Activated T-helper 1 cell treated with Interleukin-2 at 50 U/mL for 16 hours (primary cell): ENCODE measurements at regions not wholly inside any gene's neighbourhood (a gene's known extent, or its start where the extent isn't known, plus 50 kb on each side); places are given as distances from the start of the nearest gene placed in this dataset.
A peak's percentile ranks its signal among the peaks of the same experiment; 100 is the strongest.

Experiments used
- DNase-seq: peaks from one replicate; pipeline ENCODE4 v3.0.0-alpha.2; 2020; ENCODE audit warnings: low read depth

DNA sequence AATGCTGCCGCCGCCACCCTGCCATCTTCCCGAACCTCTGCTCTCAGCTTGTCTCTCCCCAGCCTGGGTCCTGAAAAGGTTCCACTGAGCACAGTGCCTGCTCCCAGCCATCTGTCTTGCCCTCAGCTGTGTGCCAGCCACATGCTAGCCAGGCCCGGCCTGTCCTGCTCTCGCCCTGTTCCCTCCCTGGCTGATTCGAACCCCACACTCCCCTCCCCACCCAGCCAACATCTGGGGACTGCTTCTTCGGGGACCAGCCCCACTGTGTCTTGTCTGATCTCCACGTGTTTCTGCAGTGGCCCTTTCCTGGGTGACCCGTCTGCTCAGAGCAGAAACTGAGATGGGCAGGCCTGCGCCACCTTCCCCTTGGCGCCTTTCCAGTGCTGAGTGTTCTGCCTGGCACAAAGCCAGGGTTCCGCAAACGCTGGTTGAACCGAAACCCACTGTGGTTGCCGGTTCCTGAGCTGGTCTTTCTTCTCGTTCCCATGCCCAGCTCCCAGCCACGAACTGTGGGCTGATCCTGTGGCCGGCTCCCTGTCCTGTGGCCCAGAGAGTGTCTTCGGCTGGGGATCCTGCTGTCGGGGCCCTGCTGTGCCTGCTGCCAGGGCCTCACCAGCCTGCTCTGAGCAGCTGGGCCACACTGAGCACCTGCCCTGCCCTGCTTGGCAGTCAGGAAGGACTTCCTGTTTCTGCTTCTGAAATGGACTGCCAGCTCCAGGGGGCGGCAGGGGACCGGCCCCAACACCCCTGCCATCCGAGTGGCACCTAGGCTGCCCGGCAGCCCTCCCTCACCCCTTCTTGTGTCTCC lies 62.7 kb upstream of the KLF13 start:
- DNase-seq: peak; percentile 61

- no peak for DNase-seq
These were observed 62.0 kb upstream of the KLF13 start for GRCh38 chr15:31264559-31265089.

DNA sequence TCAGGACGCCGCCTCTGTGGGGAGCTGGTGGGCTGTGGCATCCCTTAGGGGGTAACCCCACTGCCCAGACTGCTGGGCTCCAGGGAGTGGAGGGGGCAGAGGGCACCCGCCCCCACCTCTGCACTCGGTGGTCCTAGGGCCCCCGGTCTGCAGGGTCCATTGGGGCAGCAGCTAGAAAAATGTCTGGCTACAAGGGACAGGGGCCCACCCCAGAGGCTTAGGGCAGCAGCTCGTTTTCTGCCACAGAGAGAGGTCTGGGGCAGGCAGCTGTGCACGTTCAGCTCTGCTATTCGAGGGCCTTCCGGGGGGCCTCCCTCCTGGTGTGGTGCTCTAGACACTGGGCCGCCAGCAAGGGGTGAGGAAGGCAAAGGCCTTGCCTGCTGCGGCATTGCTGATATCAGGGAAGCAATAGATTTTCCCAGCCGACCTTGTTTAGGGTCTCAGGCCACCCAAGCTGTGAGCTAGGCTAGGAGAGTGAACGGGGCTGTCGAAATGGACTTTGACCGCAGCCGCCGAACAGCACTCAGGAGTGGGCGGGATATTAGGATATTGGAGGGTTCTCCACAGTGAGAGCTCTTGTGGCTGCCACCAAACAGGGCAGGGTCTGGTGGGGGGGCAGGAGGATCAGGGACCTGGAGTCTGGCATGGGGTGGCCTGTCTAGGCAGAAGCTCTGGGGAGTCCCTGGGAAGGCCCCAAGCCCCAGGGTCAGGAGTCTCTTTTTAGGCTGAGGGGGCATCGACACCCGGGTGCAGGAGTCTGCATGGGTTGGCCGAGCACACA lies 61.4 kb upstream of the KLF13 start:
- DNase-seq: no peak

- DNase-seq: peak; percentile 62
These were observed 60.5 kb upstream of the KLF13 start for GRCh38 chr15:31265871-31266711.

DNA sequence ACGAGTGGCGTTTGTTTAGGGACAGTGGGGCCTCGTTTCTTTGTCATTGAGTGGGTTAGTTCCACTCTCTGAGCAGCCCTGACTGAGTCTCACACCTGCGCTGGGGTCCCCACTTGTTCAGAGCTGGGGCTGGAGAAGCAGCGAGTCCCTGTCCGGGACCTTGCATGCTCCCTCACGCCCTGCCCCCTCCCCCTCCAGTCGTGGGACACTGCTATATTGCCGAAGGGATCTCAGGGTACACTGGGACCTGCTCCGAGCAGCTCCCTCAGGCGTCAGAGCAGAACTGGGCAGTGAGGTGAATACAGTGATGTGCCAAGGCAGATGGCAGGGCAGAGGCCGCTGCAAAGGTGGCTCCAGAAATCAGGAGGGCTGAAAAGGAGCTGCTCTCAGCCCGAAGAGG lies 59.9 kb upstream of the KLF13 start:
- no peak for DNase-seq

- DNase-seq: no peak
These were observed 59.2 kb upstream of the KLF13 start for GRCh38 chr15:31267161-31268107.

GRCh38 chr15:31268108-31268501 lies 58.5 kb upstream of the KLF13 start:
- no peak for DNase-seq

DNA sequence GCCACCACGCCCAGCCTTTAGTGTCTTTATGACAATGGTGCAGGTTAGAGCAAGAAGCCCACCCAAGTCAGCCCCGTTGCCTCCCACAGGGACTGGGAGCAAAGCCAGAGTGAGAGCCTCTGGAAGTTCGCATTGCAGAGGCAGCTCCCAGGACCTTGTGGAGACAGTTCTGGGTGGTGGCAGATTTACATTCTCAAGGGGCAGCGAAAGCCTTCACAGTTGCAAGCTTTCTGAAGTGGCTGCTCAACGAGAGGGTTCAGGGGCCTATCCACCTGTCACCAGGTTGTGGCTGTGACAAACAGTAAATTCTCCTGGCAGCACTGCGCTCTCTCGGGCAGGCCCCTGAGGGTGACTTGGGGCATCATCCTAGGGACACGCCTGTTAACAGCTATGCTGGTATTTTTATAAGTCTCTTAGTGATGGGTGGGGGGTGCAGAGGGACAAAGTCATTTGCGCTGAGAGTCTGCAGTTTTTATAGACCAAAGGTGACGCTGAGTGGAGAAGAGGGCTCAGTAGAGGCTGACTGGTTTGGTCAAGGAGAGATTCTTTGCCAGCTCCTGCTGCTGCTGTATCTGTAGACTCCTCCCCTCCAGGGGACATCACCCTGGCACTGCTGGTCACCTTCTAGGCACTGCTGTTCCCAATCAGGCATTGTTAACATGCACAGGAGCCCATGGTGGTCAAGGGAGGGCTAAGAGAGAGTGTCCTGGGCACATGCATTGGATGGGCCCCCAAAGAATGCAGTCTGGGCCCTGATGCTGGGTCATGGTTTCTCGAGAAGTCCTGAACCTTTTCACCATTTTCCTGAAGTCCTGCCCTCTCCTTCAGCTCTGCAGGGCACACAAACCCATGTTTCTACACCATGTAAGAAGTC lies 57.5 kb upstream of the KLF13 start:
- no peak for DNase-seq

- DNase-seq: no peak
These were observed 56.6 kb upstream of the KLF13 start for GRCh38 chr15:31269816-31270575.

GRCh38 chr15:31270767-31271166 lies 55.9 kb upstream of the KLF13 start:
- DNase-seq: no peak

DNA sequence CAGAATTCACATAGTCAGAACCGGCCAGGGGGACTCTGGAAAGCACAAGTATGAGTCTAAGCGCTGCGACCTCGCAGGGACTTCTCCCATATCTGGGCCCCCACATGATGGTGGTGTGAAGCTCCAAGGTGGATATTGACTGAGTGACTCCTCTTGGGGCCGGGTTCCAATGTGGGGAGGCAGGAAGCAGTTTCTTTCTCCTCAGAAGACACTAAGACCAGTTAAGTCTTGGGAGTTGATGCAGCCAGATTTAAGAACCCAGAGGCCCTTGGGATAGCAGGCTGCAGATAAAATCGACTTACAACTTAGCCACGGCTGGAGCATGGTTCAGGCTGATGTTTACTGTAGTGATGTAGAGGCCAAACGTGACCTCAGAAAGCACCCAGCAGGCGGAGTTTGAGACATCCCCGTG lies 55.4 kb upstream of the KLF13 start:
- no peak for DNase-seq

GRCh38 chr15:31271711-31272557 lies 54.7 kb upstream of the KLF13 start:
- DNase-seq: no peak

DNA sequence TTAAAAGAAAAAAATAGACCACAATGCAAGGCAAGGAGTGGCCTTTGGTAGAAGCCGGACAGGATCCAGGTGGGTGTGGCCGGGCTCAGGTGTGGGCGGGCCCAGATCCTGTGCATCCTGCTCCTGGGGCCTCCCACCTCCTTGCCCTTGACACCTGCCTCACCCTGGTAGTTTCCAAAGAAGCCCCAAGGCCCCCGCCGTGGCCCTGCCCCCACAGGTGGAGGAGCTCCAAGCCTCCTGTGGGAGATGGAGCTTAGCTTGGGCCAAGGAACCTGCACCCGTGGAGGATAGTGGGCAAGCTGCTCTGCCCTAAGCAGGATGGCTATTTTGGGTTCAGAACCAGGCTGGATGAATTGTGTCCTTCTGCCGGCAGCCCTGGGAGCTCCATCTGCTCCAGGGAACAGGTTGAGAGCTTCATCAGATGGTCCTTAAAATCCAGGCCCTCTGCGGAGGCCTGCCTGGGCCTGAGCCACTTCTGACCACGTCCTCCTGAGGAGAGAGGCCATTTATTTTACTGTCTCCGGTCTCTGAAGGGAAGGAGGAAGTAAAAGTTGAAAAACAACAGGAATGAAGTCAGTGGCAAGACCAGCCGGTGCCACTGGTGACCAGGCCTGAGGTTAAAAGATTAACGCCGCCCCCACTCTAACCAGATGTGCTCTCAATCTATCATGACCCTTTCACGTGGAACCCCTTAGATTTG lies 53.9 kb upstream of the KLF13 start:
- DNase-seq: no peak

DNA sequence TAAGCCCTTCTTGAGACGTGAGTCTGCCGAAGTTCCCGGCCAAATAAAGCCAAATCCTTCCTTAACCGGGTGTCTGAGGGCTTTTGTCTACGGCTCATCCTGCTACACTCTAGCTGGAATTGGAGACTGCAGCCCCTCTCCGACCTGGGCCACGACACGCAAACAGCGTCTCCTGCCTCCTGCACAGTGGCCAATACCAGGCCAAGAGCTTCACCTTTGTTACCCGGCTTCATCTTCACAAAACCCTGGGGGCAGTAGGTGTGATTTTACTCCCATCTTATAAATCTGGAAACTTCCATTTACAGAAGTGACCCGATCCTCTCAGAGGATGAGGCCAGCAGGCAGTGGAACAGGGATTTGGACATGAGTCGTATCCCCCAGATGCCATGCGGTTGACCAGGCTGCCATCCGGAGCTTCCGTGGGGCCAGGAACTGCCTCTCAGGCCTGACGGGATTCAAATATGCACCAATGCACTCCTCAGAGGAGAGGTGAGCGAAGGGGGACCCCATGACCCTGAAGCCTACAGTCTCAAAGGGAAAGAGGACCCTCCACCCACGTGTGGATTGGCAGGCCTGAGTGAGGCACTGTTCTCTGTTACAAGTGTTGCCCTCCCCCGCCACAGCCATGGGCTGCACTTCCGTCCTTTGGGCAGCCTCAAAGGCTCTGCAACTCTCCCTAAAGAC lies 53.2 kb upstream of the KLF13 start:
- no peak for DNase-seq

DNA sequence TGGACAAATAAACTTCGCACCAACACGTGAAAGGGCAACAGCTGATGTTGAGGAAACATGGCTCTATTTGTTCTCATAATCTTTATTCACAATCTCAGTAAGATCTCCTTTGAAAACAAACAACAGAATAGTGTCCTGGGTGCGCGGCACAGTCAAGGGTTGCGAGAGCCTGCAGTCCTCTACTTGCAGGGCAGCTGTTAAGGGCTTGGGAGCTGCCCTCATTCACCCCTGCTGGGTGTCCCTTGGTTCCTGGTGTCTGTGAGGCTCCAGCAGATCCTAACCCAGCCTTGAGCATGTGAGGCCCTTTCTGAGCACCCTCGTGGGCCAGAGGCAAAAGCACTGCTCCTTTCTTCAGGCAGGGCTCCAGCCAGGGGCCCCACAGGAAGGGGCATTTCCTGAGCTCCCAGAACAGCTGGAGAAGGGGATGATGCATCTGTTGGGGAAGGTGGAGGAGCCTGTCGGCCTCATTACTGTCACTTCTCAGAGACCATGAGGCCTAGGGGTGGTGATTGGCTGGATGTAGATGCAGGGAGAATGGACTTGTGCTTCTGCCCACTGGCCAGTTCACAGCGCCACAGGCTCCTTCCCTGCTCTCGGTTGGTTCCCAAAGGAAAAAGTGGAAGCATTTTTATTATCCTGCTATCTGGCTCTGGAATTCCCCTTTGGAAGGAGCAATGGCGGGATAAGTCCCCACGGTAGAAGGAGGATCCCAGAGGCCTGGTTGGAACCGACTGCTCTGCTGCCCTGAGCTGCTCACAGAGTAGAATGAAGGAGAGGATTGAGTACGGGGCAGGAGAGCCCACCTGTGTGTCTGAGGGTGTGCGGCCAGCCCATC lies 51.9 kb upstream of the KLF13 start:
- no peak for DNase-seq
